HAP-1 (cell line): ENCODE measurements at regions not wholly inside any gene's neighbourhood (a gene's known extent, or its start where the extent isn't known, plus 50 kb on each side); places are given as distances from the start of the nearest gene placed in this dataset.
A peak's percentile ranks its signal among the peaks of the same experiment; 100 is the strongest.
"Not testable (repeated sequence)": the region's sequence is repeated elsewhere in the genome, so short reads cannot be mapped to it uniquely, and the experiment has no call there.

Experiments
- DNase-seq, 2 experiments: peaks; one replicate each; pipeline ENCODE4 v3.0.0-alpha.2; 2016 to 2020; ENCODE audit warnings: low spot score in 2 of 2
- H3K27me3 ChIP-seq: fragments of 250-450 bp; sonication (Bioruptor Pico); 2 replicates; pipeline ENCODE4 v1.5.1; 2020; ENCODE audit warnings: low read depth, mild to moderate bottlenecking, moderate library complexity
- H3K36me3 ChIP-seq: fragments of 250-450 bp; sonication (Bioruptor Pico); replicated peaks from 2 replicates; pipeline ENCODE4 v1.5.1; 2020; ENCODE audit warnings: mild to moderate bottlenecking
- H3K4me1 ChIP-seq: fragments of 250-450 bp; sonication (Bioruptor Pico); 2 replicates; pipeline ENCODE4 v1.5.1; 2020; ENCODE audit warnings: mild to moderate bottlenecking
- H3K4me3 ChIP-seq: fragments of 250-450 bp; sonication (Bioruptor Pico); 2 replicates; pipeline ENCODE4 v1.5.1; 2020; ENCODE audit warnings: mild to moderate bottlenecking, moderate library complexity
- H3K9me3 ChIP-seq: fragments of 250-450 bp; sonication (Bioruptor Pico); 2 replicates; pipeline ENCODE4 v1.5.1; 2020; ENCODE audit warnings: mild to moderate bottlenecking, moderate library complexity
- in situ Hi-C: fragments of 300-500 bp; cut with MboI; formaldehyde crosslinking; loops from 3 replicates; pipeline ENCODE4 v1.14.3; 2020; ENCODE audit warnings: low sequenced_read_pairs, inconsistent platforms, mixed read lengths

GRCh38 chr4:33890841-33891240 lies 2353.5 kb downstream of the ARAP2 start:
- no peak for DNase-seq
- Histone ChIP-seq H3K4me3 (no peak overlapping the region), H3K36me3 (no peaks in the 10 kb centered on the region), H3K27me3 (no peaks in the 10 kb centered on the region), H3K9me3 (no peaks in the 10 kb centered on the region; the same call in 1 of the 2 replicates), H3K4me1 (no peaks in the 10 kb centered on the region; the same call in 1 of the 2 replicates)
- in situ Hi-C loops: no loop called here

- Histone ChIP-seq H3K4me3 (no peak overlapping the region), H3K4me1 (no peaks in the 10 kb centered on the region), H3K9me3 (peaks cover 9% of the 10 kb centered on the region), H3K27me3 (no peaks in the 10 kb centered on the region), H3K36me3 (no peaks in the 10 kb centered on the region)
- in situ Hi-C loops: no loop called here
- DNase-seq: no peak
These were observed 2332.4 kb downstream of the ARAP2 start for GRCh38 chr4:33911959-33912358.

DNA sequence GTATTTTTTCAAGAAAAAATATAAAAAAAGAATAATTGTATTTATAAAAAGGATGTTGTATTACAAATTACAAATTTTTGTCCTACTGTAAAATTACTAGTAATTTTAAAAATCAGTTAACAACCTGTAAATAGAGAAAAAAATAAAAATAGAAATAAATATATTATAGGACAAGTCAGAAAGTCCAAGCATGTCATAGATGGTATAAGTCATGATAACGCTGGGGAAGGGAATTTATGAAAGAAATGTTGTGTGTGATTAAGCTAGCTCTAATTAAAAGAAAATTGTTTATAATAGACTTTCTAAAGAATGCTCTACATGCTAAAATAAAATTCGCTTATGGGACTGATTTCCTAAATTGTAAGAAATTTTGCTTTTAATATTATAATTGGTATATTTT lies 2329.9 kb downstream of the ARAP2 start:
- H3K9me3 ChIP-seq: peaks cover 9% of the 10 kb centered on the region
- no peak overlapping the region for H3K4me3 ChIP-seq
- H3K36me3 ChIP-seq: no peaks in the 10 kb centered on the region
- DNase-seq: no peak
- H3K27me3 ChIP-seq: no peaks in the 10 kb centered on the region
- no peaks in the 10 kb centered on the region for H3K4me1 ChIP-seq
- in situ Hi-C loops: no loop called here

DNA sequence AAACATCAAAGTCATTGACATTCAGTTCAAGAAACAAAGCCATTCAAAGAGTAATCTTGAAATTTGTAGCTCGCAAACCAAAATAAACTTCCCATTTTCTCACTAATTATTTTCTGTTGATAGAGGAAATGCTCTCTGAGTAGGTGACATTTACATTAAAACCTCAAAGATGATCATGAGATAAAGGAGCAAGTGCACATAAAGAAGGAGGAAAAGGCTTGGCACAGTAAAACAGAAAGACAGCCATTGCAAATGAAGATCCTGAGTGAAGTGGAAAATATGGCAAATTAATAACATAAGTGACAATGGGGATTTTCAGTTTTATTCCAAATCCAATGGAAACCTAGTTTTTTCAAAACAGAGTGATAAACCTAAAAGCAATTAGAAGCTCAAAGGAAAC lies 2320.8 kb downstream of the ARAP2 start:
- no peaks in the 10 kb centered on the region for H3K9me3 ChIP-seq
- no peaks in the 10 kb centered on the region for H3K27me3 ChIP-seq
- no peaks in the 10 kb centered on the region for H3K36me3 ChIP-seq
- H3K4me3 ChIP-seq: no peak overlapping the region
- in situ Hi-C loops: no loop called here
- no peaks in the 10 kb centered on the region for H3K4me1 ChIP-seq
- no peak for DNase-seq

GRCh38 chr4:33924239-33924638 lies 2320.1 kb downstream of the ARAP2 start:
- H3K9me3 ChIP-seq: no peaks in the 10 kb centered on the region
- H3K36me3 ChIP-seq: no peaks in the 10 kb centered on the region
- no peaks in the 10 kb centered on the region for H3K4me1 ChIP-seq
- H3K27me3 ChIP-seq: no peaks in the 10 kb centered on the region
- in situ Hi-C loops: no loop called here
- no peak overlapping the region for H3K4me3 ChIP-seq
- DNase-seq: no peak

- Histone ChIP-seq H3K36me3 (no peaks in the 10 kb centered on the region), H3K4me1 (no peaks in the 10 kb centered on the region), H3K4me3 (no peak overlapping the region), H3K27me3 (no peaks in the 10 kb centered on the region), H3K9me3 (no peaks in the 10 kb centered on the region)
- in situ Hi-C loops: no loop called here
- DNase-seq: no peak
These were observed 2319.5 kb downstream of the ARAP2 start for GRCh38 chr4:33924811-33925210.

GRCh38 chr4:33930497-33930896 lies 2313.8 kb downstream of the ARAP2 start:
- no peak for DNase-seq
- no peaks in the 10 kb centered on the region for H3K36me3 ChIP-seq

DNA sequence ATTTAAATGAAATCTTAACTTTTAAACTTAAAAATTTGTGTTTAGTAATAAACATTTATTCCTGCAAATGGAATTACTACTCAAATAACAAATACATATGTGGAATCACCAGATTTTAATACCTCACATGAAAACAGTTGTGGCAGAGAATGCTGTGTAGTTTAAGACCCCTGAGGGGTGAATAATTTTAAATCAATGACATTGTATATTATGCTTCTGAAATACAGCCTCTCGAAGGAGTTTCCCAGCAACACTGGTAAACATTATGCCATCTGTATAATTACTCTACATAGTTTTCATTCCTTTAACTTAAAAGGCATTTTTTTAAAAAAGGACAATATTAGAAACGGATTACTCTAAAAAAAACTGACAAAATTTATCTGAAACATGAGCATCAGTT lies 2313.3 kb downstream of the ARAP2 start:
- Histone ChIP-seq H3K4me1 (no peaks in the 10 kb centered on the region), H3K36me3 (no peaks in the 10 kb centered on the region), H3K4me3 (no peak overlapping the region), H3K9me3 (no peaks in the 10 kb centered on the region), H3K27me3 (no peaks in the 10 kb centered on the region)
- DNase-seq: no peak
- in situ Hi-C loops: no loop called here

More at GRCh38 chr4:33930497-33930896, 2313.8 kb downstream of the ARAP2 start:
- H3K4me3 ChIP-seq: no peak overlapping the region
- H3K9me3 ChIP-seq: no peaks in the 10 kb centered on the region
- in situ Hi-C loops: no loop called here
- H3K27me3 ChIP-seq: no peaks in the 10 kb centered on the region
- H3K4me1 ChIP-seq: no peaks in the 10 kb centered on the region

GRCh38 chr4:33940281-33940680 lies 2304.0 kb downstream of the ARAP2 start:
- DNase-seq: no peak
- H3K4me1 ChIP-seq: no peaks in the 10 kb centered on the region
- H3K4me3 ChIP-seq: no peak overlapping the region
- no peaks in the 10 kb centered on the region for H3K27me3 ChIP-seq
- H3K9me3 ChIP-seq: no peaks in the 10 kb centered on the region
- in situ Hi-C loops: no loop called here
- no peaks in the 10 kb centered on the region for H3K36me3 ChIP-seq

GRCh38 chr4:33941854-33942253 lies 2302.5 kb downstream of the ARAP2 start:
- Histone ChIP-seq H3K4me1 (no peaks in the 10 kb centered on the region), H3K36me3 (no peaks in the 10 kb centered on the region), H3K27me3 (no peaks in the 10 kb centered on the region), H3K9me3 (no peaks in the 10 kb centered on the region), H3K4me3 (no peak overlapping the region)
- in situ Hi-C loops: no loop called here
- DNase-seq: no peak

GRCh38 chr4:33948921-33949320 lies 2295.4 kb downstream of the ARAP2 start:
- no peak for DNase-seq
- H3K4me1 ChIP-seq: no peaks in the 10 kb centered on the region
- in situ Hi-C loops: no loop called here
- H3K36me3 ChIP-seq: no peaks in the 10 kb centered on the region
- H3K9me3 ChIP-seq: no peaks in the 10 kb centered on the region
- no peak overlapping the region for H3K4me3 ChIP-seq
- no peaks in the 10 kb centered on the region for H3K27me3 ChIP-seq

GRCh38 chr4:33953848-33954247 lies 2290.5 kb downstream of the ARAP2 start:
- H3K4me3 ChIP-seq, H3K4me1 ChIP-seq, H3K36me3 ChIP-seq, DNase-seq, in situ Hi-C loops, H3K27me3 ChIP-seq, H3K9me3 ChIP-seq: not testable (repeated sequence)

DNA sequence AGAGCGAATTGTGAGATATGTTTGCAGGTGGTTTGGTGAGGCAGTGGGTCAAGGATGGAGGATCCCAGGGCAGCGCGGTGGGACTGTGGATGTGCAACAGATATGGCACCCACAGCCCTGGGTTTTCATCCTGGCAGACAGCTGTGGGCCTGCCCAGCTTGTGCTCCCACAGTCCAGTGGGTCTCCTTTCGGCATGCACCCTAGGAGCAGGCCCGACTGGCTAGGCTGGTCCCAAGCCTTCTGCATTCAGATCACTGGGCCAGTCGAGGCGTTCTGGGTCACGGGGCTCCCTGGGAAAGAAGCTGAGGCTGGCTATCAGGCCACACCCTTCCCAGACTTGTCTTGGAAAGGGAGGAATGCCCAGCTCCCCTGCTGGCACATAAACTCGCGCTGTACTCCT lies 2289.6 kb downstream of the ARAP2 start:
- Histone ChIP-seq H3K4me1 (no peaks in the 10 kb centered on the region), H3K27me3 (no peaks in the 10 kb centered on the region), H3K9me3 (no peaks in the 10 kb centered on the region), H3K36me3 (no peaks in the 10 kb centered on the region), H3K4me3 (no peak overlapping the region)
- in situ Hi-C loops: no loop called here
- no peak for DNase-seq

DNA sequence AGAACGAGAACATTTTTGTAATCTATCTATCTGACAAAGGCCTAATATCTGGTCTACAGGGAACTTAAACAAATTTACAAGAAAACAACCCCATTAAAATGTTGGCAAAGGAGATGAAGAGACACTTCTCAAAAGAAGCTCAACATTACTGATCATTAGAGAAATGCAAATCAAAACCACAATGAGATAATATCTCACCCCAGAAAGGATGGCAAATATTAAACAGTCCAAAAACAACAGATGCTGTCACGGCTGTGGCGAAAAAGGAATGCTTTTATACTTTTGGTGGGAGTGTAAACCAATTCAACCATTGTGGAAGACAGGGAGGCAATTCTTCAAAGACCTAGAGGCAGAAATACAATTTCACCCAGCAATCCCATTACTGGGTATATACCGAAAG lies 2284.8 kb downstream of the ARAP2 start:
- Histone ChIP-seq H3K4me3 (no peak overlapping the region), H3K27me3 (no peaks in the 10 kb centered on the region), H3K4me1 (no peaks in the 10 kb centered on the region), H3K36me3 (no peaks in the 10 kb centered on the region), H3K9me3 (no peaks in the 10 kb centered on the region)
- in situ Hi-C loops: no loop called here
- peak in 1 of 2 experiments; percentile 12 for DNase-seq

DNA sequence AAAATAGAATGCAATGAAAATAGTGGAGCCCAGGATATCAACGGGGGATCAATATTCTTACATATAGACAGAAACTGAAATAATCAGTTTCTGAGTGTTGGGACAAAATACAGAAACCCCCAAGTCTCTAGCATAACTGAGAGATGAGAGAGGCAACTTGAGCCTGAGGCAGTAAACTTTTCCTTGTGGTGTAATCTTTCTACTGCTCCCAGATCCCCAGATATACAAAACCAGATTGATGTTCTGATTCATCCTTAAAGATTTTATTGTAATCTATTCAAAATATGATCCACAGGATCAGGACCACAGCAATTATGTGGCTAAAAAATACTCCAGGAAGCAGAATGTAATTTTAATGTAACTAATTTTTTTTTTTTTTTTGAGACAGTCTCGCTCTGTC lies 2282.6 kb downstream of the ARAP2 start:
- H3K36me3 ChIP-seq: no peaks in the 10 kb centered on the region

More for the DNA sequence above, 2282.6 kb downstream of the ARAP2 start:
- Histone ChIP-seq H3K4me1 (no peaks in the 10 kb centered on the region), H3K4me3 (no peak overlapping the region), H3K9me3 (no peaks in the 10 kb centered on the region), H3K27me3 (no peaks in the 10 kb centered on the region)
- in situ Hi-C loops: no loop called here
- DNase-seq: no peak
